ELF-1 (cell line): ENCODE measurements at regions not wholly inside any gene's neighbourhood (a gene's known extent, or its start where the extent isn't known, plus 50 kb on each side); places are given as distances from the start of the nearest gene placed in this dataset.
"Not testable (repeated sequence)": the region's sequence is repeated elsewhere in the genome, so short reads cannot be mapped to it uniquely, and the experiment has no call there.

Experiments used
- DNase-seq: peaks from one replicate; pipeline ENCODE4 v3.0.0-alpha.2; 2016; ENCODE audit warnings: low read depth, low spot score

DNA sequence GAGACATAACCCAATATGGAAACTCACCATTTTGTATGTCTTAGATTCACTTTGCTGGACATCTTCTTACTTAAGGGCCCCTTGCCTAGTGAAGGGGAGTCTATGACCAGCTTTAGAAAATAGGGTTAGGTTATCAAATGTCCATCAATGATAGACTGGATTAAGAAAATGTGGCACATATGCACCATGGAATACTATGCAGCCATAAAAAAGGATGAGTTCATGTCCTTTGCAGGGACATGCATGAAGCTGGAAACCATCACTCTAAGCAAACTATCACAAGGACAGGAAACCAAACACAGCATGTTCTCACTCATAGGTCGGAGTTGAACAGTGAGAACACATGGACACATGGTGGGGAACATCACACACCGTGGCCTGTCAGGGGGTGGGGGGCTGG is 301.8 kb upstream of the TBL1XR1 start:
- DNase-seq, result not testable (repeated sequence)

DNA sequence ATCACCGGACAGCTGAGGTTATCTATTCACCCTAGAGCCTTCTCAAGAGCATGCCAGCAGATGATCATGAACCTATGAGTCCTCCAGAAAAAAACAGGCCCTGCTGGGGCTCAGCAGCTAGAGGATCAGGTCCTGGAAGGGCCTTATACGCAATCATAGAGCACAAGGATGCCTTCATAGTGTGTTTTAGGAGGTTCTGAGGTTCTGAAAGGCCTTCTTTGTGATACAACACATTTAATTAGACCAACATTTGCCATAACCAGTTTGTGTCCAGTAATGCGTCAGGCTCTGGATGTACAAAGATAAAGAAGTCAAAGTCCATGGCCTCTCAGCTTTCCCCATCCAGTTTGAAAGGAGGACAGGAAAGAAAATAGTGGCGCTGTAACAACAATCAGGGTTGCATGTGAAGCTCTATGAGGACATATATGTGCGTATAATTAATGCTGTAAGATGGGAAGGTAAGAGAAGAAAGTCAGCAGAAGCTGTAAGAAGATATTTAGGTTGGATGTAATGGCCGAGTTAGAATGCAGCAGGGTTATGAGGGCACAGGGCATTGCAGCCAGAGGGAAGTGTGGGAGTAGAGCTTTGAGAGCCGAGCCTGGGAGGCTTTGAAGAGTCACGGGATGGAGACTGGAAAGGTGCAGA is 302.6 kb upstream of the TBL1XR1 start:
- no peak for DNase-seq

- DNase-seq, result no peak
These were observed 313.5 kb upstream of the TBL1XR1 start for GRCh38 chr3:177510693-177511216.

DNA sequence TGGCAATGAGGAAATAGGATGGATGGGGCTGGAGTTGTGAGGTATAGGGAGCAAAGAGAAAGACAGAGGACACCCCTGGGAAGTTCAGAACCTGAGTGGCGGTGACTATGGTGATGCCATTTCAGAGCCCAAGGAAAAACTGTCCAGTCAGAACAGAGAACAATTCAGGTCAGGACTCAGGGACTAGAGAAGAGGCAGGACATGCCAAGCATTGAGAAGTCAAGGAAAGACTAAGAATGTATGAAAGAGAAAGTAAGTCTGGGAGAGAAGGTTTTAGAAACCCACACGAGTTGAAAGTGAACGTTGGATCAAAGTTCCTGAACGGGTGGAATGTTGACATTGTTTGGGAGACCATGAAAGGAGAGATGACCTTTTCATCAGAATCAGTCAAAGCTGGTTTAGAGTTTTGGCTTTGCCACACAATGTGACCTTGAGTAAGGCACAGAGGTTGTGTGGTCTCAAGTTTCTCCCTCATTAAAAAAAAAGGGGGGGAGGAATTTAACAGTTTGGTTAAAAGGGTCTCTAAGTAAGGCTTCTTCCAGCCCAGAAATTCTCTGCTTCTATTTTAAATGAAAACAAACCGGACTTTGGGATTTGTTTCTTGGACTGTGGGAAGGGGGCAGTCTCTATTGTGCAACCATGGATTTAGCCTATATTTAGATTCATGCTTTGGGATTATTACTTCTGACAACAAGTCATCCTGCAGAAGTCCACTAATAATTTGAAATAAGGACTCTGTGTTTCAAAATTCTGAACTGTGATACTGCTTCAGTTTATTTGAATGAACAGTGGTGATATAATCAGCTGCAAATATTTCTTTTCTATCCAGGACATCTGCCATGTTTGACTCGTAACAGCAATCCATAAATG is 315.9 kb upstream of the TBL1XR1 start:
- DNase-seq, result no peak

- no peak for DNase-seq
These were observed 316.7 kb upstream of the TBL1XR1 start for GRCh38 chr3:177513815-177514610.

DNA sequence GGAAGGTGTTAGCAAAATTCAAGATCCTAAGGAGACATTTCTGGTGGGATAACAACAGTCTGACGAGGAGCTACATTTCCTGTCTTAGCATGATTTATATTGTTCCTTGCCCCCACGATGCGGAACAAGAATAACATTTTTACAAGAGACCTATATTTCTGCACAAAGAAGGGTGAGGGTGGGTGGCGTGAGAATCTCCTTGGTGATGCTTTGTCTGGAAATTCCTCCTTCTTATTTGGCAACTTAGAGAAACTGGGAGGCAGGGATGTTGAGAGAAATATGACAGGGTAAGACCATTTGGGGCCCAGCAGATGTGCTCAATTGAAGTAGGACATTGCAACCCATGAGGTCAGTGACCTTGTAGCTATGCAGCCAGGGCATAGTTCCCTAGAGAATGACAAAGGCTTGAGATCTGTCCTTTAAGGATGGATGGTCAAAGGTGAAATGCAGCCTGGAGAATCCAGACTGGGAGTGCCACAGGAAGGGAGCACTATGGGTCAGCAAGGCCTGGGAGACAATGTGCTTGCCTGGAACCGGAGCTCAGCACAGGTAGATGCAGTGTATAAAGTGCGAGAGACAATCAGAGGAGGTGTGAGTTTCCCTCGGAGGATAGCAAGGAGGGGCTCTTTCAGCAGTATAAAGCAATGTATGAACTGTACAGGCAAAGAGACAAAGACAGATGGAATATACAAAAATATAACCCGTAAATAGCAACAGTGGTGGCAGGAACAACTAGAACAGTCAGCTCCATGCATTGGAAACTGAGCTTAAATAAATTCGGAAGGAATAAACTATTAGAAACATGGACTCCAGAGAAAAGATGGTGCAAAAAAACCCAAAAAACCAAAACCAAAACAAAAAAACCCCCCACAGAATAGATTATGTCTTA is 317.6 kb upstream of the TBL1XR1 start:
- DNase-seq, result no peak

DNA sequence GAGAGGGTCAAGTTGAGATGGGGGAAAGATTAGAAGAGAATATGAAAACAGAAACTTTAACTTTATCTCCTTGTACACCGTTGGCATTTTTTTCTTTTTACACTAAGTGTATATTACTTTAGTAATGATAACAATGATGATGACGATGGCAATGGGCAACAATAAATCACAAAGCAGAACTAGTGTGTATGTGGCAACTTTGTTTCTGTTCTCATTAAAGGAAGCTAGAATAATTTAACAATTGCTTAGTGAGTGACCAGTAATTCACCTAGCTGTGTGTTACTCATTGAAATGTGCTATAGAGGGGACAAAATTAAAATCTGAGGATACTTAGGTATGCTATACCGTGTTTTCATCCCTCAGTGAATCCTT is 318.5 kb upstream of the TBL1XR1 start:
- DNase-seq, result no peak

DNA sequence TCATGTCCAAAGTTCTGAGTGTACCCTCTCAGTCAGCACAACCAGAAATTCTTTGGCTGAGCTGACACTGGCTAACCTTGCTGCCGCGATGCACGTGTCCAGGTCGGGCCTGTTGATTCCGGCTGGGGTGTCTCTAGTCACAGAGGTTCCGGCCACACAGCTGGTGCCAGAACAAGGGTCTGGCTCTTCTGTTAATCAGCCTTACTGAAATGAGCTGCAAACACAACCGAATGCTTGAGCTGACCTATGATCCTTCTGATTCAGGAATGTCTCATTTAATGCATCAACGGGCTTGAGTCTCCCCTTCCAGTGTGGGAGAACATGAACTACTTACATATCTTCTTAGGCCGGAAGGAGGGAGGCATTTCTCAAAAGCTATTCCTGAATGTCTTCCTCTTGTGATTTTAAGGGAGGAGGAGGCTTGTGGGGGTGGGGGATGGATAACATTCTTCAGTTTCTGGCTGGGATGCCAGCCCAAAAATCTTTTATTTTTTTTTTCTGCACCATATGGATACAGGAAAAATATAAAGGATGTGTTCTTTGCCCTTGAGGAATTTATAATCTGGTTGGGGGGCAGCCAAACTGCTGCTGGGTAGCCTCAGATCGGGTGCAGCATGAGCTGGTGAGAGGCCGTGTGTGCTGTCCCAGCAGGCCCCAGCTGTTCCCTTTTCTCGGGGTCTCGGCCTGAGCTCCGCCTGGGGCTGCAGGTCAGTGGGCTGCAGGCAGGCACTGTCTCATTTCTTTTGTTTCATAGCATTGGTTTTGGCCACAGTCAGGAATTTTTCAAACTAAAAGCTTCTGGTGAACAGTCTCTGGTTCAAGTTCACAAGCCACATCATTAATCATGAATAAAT is 319.1 kb upstream of the TBL1XR1 start:
- no peak for DNase-seq

DNA sequence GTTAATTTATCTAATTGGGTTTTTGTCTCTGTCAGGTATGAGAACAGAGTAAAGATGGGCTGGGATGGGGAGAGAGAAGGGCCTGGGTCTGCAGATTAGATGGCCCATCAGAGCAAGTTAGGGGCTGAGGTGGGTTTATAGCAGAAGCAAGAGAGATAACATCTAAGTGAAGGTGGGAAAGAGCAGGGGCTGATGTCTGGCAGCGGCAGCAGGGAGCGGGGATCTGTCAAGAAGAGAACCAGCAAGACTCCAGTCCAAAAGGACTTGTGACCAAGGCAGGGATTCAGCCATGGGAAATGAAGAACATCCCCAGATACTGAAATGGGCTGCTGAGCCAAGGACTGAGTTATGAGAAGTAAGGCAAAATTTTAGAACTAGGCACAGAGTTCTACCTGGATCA is 320.6 kb upstream of the TBL1XR1 start:
- DNase-seq, result no peak

GRCh38 chr3:177519588-177519987 is 322.3 kb upstream of the TBL1XR1 start:
- no peak for DNase-seq

DNA sequence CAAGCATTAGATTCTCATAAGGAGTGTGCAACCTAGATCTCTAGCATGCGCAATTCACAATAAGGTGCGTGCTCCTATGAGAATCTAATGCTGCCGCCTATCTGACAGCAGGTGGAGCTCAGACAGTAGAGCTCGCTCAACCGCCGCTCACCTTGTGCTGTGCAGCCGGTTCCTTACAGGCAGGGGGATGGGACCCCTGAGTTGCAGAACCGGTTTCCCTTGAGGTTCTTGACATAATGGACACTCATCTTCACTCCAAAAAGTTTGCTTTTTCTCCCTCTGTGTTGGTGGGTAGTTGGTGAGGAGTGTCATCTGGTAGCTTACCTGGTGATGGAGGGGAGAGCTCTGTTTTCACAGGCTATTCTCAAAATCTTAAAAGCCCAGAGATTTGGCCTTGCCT is 324.0 kb upstream of the TBL1XR1 start:
- peak; percentile 78 for DNase-seq

DNA sequence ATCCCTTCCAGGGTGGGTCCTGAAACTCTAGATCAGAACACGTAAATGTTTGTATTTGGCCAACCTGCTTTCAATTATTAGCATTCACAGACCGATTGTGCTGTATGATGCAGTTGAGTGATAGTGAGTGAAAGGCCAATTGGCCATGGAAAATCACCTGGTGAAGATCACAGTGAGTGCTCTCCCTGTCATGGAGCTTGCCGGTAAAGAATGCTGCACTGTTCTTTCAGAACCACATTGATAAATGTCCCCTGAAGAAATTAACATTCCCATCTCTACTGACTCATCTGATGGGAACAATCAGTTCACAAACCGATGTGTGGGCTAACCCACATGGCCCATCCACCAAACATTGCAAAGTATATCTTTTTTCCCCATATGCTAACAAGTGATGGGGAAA is 324.8 kb upstream of the TBL1XR1 start:
- DNase-seq, result no peak

DNA sequence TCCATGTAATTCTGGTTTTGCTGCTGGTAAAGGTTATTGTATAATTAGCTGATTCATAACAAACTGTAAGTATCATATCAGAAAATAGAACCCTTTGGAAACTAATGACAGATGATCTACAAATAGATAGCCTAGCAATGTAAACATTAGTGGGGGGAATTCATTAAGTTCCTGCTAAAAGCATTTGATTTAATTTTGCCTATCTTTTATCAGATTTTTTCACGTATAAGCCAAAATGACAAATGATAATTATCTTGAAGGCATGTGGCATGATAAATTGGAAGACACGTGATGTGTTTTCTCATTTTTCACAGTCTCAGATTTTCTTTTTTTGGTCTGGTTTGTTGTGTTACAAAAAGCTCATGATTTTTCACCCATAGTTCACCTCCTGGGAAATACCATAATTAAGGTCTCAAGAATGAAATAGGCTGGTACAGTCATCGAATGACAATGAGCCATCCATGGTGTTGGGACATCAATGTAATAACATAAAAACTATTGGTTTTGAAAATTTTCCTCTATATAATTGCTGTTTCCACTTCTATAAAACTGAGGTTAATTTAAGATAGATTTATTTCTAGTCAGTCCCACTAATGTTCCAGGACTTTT is 325.9 kb upstream of the TBL1XR1 start:
- no peak for DNase-seq

DNA sequence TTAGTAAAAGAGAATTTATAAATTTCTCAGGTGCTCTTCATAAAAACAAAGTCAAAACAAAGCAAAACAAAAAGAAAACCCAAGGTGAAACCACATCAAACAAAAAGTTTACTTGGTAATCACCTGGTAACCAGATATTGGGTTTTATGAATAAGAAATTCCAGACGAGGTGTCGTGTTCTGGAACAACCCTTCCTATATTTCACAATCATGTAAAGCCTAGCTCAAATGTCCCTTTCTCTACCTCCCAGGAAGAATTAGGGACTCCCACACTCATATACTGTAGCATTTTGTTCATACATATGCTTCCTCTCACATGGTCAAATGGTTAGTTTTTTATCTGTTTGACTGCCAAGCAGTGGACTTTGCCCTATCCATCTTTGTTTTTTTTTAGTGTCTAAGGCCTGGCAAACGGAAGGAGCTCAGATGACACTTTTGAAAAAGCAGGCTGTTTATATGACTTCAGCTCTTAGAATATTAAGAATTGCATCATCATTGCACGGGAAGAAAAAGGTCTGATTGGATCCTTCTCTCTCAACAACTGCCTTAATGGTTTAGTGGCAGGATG is 326.7 kb upstream of the TBL1XR1 start:
- DNase-seq, result no peak

DNA sequence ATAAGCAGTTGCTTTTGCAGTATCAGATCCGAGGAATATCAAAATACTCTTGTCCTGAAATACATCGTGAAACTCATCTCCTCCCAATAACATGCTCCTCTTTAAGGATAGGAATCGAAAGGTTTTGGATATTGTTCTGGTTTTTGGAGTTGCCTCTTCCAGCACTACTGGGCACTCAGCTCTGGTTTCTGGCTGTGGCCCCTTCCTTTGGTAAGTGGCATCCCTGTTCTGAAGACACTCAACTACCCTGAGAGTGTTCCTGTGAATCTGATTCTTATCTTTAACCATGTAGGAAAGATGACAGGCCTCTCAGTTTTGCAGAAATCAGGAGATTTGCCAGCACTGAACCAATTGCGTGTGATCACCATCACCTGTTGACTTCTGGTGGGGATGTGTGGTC is 327.5 kb upstream of the TBL1XR1 start:
- DNase-seq, result no peak

GRCh38 chr3:177525414-177525813 is 328.1 kb upstream of the TBL1XR1 start:
- no peak for DNase-seq

GRCh38 chr3:177525987-177526712 is 328.9 kb upstream of the TBL1XR1 start:
- no peak for DNase-seq

GRCh38 chr3:177527182-177527581 is 329.9 kb upstream of the TBL1XR1 start:
- DNase-seq, result no peak
